Karpas-422 (cell line): ENCODE measurements at regions not wholly inside any gene's neighbourhood (a gene's known extent, or its start where the extent isn't known, plus 50 kb on each side); places are given as distances from the start of the nearest gene placed in this dataset.
A peak's percentile ranks its signal among the peaks of the same experiment; 100 is the strongest.

ENCODE experiments used
- DNase-seq: peaks from one replicate; pipeline ENCODE4 v3.0.0-alpha.2; 2015
- H2AFZ ChIP-seq: fragments of 200-600 bp; sonication (generic); 2 replicates; pipeline ENCODE4 v1.6.1; 2014; ENCODE audit warnings: antibody characterized with exemption, low read length, mixed read lengths
- H3K27ac ChIP-seq: fragments of 200-600 bp; sonication (generic); 2 replicates; pipeline ENCODE4 v1.5.1; 2014; ENCODE audit warnings: mild to moderate bottlenecking, low read length, moderate library complexity
- H3K27me3 ChIP-seq: fragments of 200-600 bp; sonication (generic); 2 replicates; pipeline ENCODE4 v1.6.1; 2014; ENCODE audit warnings: low read length, mixed read lengths
- H3K36me3 ChIP-seq: fragments of 200-600 bp; sonication (generic); 2 replicates; pipeline ENCODE4 v1.6.1; 2014; ENCODE audit warnings: low read length, mixed read lengths; ENCODE audit not compliant: insufficient read depth
- H3K4me1 ChIP-seq: fragments of 200-600 bp; sonication (generic); 2 replicates; pipeline ENCODE4 v1.6.1; 2014; ENCODE audit warnings: mild to moderate bottlenecking, low read length, mixed read lengths
- H3K4me2 ChIP-seq: fragments of 200-600 bp; sonication (generic); 2 replicates; pipeline ENCODE4 v1.6.1; 2014; ENCODE audit warnings: low read length, low read depth, mild to moderate bottlenecking; ENCODE audit not compliant: poor library complexity, severe bottlenecking
- H3K4me3 ChIP-seq: fragments of 200-600 bp; sonication (generic); 2 replicates; pipeline ENCODE4 v1.5.1; 2014; ENCODE audit warnings: mild to moderate bottlenecking, antibody characterized with exemption, low read length, mixed read lengths
- H3K79me2 ChIP-seq: fragments of 200-600 bp; sonication (generic); 2 replicates; pipeline ENCODE4 v1.6.1; 2014; ENCODE audit warnings: mild to moderate bottlenecking, low read length, mixed read lengths
- H3K9ac ChIP-seq: fragments of 200-600 bp; sonication (generic); 2 replicates; pipeline ENCODE4 v1.6.0; 2014; ENCODE audit warnings: low read length
- H3K9me2 ChIP-seq: fragments of 200-600 bp; sonication (generic), shearing (Covaris generic); replicated peaks from 2 replicates; pipeline ENCODE4 v1.6.0; 2014; ENCODE audit warnings: mild to moderate bottlenecking, low read length, moderate library complexity; ENCODE audit not compliant: insufficient read depth
- H3K9me3 ChIP-seq: fragments of 300-700, 200-600 bp; sonication (generic); 2 replicates; pipeline ENCODE4 v1.6.1; 2014; ENCODE audit warnings: low read length, mixed read lengths
- H4K20me1 ChIP-seq: fragments of 200-600 bp; sonication (generic); 2 replicates; pipeline ENCODE4 v1.6.1; 2014; ENCODE audit warnings: mild to moderate bottlenecking, antibody characterized with exemption, low read length, low read depth; ENCODE audit not compliant: insufficient read depth

GRCh38 chr2:60070196-60070595 lies 483.3 kb downstream of the BCL11A start:
- Histone ChIP-seq H3K79me2 (no peaks in the 10 kb centered on the region), H4K20me1 (no peaks in the 10 kb centered on the region), H3K36me3 (no peaks in the 10 kb centered on the region), H3K4me1 (no peaks in the 10 kb centered on the region), H3K27ac (no peak overlapping the region), H3K9me3 (no peaks in the 10 kb centered on the region), H3K27me3 (no peaks in the 10 kb centered on the region), H3K4me3 (no peak overlapping the region), H3K9ac (no peak overlapping the region), H3K9me2 (no peaks in the 10 kb centered on the region), H3K4me2 (no peak overlapping the region), H2AFZ (no peak overlapping the region)
- no peak for DNase-seq

GRCh38 chr2:60068755-60069154 lies 484.7 kb downstream of the BCL11A start:
- H3K27me3 ChIP-seq, result no peaks in the 10 kb centered on the region
- no peaks in the 10 kb centered on the region for H3K9me3 ChIP-seq
- H3K36me3 ChIP-seq, result no peaks in the 10 kb centered on the region

GRCh38 chr2:60067006-60067405 lies 486.4 kb downstream of the BCL11A start:
- H4K20me1 ChIP-seq, result no peaks in the 10 kb centered on the region
- H3K27me3 ChIP-seq, result no peaks in the 10 kb centered on the region

More at GRCh38 chr2:60068755-60069154, 484.7 kb downstream of the BCL11A start:
- no peak overlapping the region for H3K9ac ChIP-seq
- H2AFZ ChIP-seq, result no peak overlapping the region
- no peaks in the 10 kb centered on the region for H3K79me2 ChIP-seq
- H3K4me3 ChIP-seq, result no peak overlapping the region
- DNase-seq, result no peak
- no peaks in the 10 kb centered on the region for H3K4me1 ChIP-seq
- H3K27ac ChIP-seq, result no peak overlapping the region
- no peaks in the 10 kb centered on the region for H3K9me2 ChIP-seq
- no peaks in the 10 kb centered on the region for H4K20me1 ChIP-seq
- no peak overlapping the region for H3K4me2 ChIP-seq

DNA sequence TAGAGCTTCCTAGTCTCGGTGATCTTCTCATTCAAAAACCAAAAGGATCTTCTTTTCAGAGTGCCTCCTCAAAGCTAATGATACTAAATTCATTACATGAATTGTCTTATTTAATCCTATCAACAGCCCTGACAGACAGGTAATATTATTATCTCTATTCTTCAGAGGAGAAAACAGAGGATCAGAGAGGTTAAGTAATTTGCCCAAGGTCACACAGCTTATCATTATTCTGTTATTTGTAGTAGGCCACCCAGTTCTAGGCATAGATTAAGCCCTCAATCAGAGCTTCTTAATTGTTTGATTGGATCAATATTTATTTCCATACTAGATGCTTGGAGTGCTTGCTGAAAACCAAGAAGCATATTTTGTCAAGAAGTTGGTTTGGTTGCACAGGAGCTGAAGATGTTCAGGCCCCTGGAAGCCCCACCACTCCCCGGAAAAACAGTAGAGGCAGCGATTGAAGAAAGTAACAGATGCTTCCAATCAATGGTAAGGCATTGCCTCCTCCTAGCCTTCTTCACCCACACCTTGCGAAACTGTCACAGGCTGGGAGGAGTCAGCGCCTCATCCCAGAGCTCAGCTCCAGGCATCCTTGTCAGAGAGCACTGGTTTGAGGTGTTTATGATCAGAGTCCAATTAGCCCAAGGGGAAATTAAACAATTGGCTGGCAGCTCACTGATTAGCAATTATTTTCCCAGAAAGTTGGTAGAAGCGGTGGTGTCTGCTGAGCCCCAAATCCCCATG lies 487.2 kb downstream of the BCL11A start:
- Histone ChIP-seq H3K79me2 (no peaks in the 10 kb centered on the region), H3K36me3 (no peaks in the 10 kb centered on the region), H3K9me2 (no peaks in the 10 kb centered on the region), H3K27ac (no peak overlapping the region), H3K4me2 (no peak overlapping the region), H2AFZ (no peak overlapping the region), H3K27me3 (no peaks in the 10 kb centered on the region), H3K9me3 (no peaks in the 10 kb centered on the region), H3K4me3 (no peak overlapping the region), H4K20me1 (no peaks in the 10 kb centered on the region), H3K4me1 (no peaks in the 10 kb centered on the region), H3K9ac (no peak overlapping the region)
- DNase-seq, result no peak

More at GRCh38 chr2:60067006-60067405, 486.4 kb downstream of the BCL11A start:
- Histone ChIP-seq H3K4me2 (no peak overlapping the region), H2AFZ (no peak overlapping the region), H3K9ac (no peak overlapping the region), H3K9me2 (no peaks in the 10 kb centered on the region), H3K27ac (no peak overlapping the region), H3K4me3 (no peak overlapping the region), H3K79me2 (no peaks in the 10 kb centered on the region), H3K4me1 (no peaks in the 10 kb centered on the region), H3K36me3 (no peaks in the 10 kb centered on the region), H3K9me3 (no peaks in the 10 kb centered on the region)
- DNase-seq, result no peak

GRCh38 chr2:60064687-60065389 lies 488.6 kb downstream of the BCL11A start:
- H3K9ac ChIP-seq, result no peak overlapping the region
- no peak overlapping the region for H3K27ac ChIP-seq
- no peaks in the 10 kb centered on the region for H3K79me2 ChIP-seq
- no peaks in the 10 kb centered on the region for H3K27me3 ChIP-seq
- H3K4me3 ChIP-seq, result no peak overlapping the region
- H3K36me3 ChIP-seq, result no peaks in the 10 kb centered on the region
- no peaks in the 10 kb centered on the region for H4K20me1 ChIP-seq
- no peak overlapping the region for H2AFZ ChIP-seq
- no peaks in the 10 kb centered on the region for H3K9me2 ChIP-seq
- H3K4me2 ChIP-seq, result no peak overlapping the region
- no peaks in the 10 kb centered on the region for H3K4me1 ChIP-seq
- no peaks in the 10 kb centered on the region for H3K9me3 ChIP-seq
- no peak for DNase-seq

GRCh38 chr2:60058781-60059180 lies 494.7 kb downstream of the BCL11A start:
- Histone ChIP-seq H3K27me3 (no peaks in the 10 kb centered on the region), H3K4me3 (no peak overlapping the region), H3K9ac (no peak overlapping the region), H2AFZ (no peak overlapping the region), H3K27ac (no peak overlapping the region), H3K9me3 (no peaks in the 10 kb centered on the region), H3K9me2 (no peaks in the 10 kb centered on the region), H3K4me2 (peak overlapping the region; percentile 34), H3K79me2 (no peaks in the 10 kb centered on the region), H3K4me1 (peaks cover 13% of the 10 kb centered on the region), H3K36me3 (no peaks in the 10 kb centered on the region), H4K20me1 (no peaks in the 10 kb centered on the region)
- peak; percentile 82 for DNase-seq

DNA sequence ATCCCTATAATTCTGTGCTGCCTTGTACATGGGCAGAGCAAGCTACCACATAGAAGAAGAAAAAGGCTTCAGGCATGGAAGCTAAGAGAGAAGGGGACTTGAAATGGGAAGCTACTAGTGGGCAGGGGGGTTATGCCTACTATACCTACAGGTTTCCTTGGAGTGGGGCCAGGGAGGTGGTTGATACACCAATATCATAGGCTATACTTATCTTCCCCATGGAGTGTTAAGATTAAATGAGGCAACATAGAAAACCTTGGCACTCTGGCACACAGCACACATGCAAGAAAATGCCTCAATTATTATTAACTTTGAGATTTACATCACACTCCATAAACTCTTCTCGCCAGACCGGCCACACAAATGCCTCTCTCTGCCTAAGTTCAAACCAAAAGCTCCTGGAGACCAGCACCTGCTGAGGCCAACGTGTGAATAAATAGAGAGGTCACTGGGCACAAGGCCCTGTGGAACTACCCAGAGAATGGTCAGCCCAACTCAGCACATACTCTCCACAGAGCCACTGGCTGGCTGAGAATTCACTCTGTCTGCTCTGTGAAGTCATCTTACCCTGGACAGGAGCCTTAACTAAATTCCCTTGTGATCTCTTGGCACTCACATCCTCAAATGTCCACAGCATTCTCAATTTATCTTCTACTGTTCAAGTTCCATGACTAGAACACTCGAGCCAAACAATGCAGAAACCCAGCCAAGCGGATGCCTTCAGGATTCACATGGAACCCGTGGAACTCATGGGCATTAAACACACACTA lies 498.7 kb downstream of the BCL11A start:
- no peak overlapping the region for H2AFZ ChIP-seq
- H3K4me2 ChIP-seq, result no peak overlapping the region
- no peaks in the 10 kb centered on the region for H3K27me3 ChIP-seq
- DNase-seq, result no peak
- no peak overlapping the region for H3K4me3 ChIP-seq
- H3K9me2 ChIP-seq, result no peaks in the 10 kb centered on the region
- no peaks in the 10 kb centered on the region for H3K79me2 ChIP-seq
- H4K20me1 ChIP-seq, result no peaks in the 10 kb centered on the region
- H3K9ac ChIP-seq, result no peak overlapping the region
- H3K27ac ChIP-seq, result no peak overlapping the region
- H3K4me1 ChIP-seq, result peaks cover 13% of the 10 kb centered on the region
- no peaks in the 10 kb centered on the region for H3K36me3 ChIP-seq
- no peaks in the 10 kb centered on the region for H3K9me3 ChIP-seq

GRCh38 chr2:60053791-60054190 lies 499.7 kb downstream of the BCL11A start:
- H4K20me1 ChIP-seq, result no peaks in the 10 kb centered on the region
- H3K9ac ChIP-seq, result no peak overlapping the region
- H3K4me1 ChIP-seq, result peaks cover 6% of the 10 kb centered on the region
- no peaks in the 10 kb centered on the region for H3K27me3 ChIP-seq
- H3K27ac ChIP-seq, result no peak overlapping the region
- no peaks in the 10 kb centered on the region for H3K9me2 ChIP-seq
- no peaks in the 10 kb centered on the region for H3K9me3 ChIP-seq
- no peak overlapping the region for H2AFZ ChIP-seq
- no peak overlapping the region for H3K4me3 ChIP-seq
- no peaks in the 10 kb centered on the region for H3K36me3 ChIP-seq
- no peaks in the 10 kb centered on the region for H3K79me2 ChIP-seq
- H3K4me2 ChIP-seq, result no peak overlapping the region
- no peak for DNase-seq
